ENCODE measurements at regions not wholly inside any gene's neighbourhood (a gene's known extent, or its start where the extent isn't known, plus 50 kb on each side); places are given as distances from the start of the nearest gene placed in this dataset.

DNA sequence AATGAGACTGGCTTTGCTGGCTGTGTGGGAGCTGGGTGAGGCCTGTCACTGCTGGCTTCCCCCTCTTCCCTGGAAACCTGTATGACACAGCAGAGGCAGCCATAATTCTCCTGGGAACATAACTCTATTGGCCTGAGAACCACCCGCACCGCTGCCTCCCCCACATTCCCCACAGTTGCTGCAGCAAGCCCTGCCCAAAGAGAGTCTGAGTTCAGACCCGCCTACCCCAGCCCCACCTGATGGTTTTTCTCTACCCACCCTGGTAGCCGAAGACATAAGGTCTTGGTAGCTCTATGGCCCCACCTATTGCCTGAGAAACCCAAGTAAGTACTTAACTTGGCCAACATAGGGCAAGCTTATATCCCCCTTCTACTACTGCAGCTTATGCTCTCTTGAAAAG lies 174.8 kb downstream of the C11orf91 start:
- Histone ChIP-seq H3K9me3 (ENCODE audit: control insufficient read depth in 2 of 3, insufficient read depth in 1 of 3, low read length in 3 of 3) (no peaks in the 10 kb centered on the region), H3K9ac (ENCODE audit: low read length in 3 of 3) (no peak overlapping the region), H3K4me3 (ENCODE audit: low read length in 3 of 3) (no peak overlapping the region), H3K27ac (ENCODE audit: low read depth in 2 of 2, low read length in 2 of 2) (no peak overlapping the region), H3K36me3 (ENCODE audit: control insufficient read depth in 2 of 3, insufficient read depth in 3 of 3, low read length in 3 of 3) (no peaks in the 10 kb centered on the region), H3K27me3 (ENCODE audit: control insufficient read depth, insufficient read depth, low read length) (no peaks in the 10 kb centered on the region), H3K4me1 (ENCODE audit: control insufficient read depth in 2 of 3, insufficient read depth in 2 of 3, low read depth in 1 of 3, low read length in 3 of 3) (no peaks in the 10 kb centered on the region)
- FAIRE-seq: no peak
- DNase-seq: no peak
- intact Hi-C loops (cut with DNase I): no loop called here
- TF ChIP-seq, protein P1, sequence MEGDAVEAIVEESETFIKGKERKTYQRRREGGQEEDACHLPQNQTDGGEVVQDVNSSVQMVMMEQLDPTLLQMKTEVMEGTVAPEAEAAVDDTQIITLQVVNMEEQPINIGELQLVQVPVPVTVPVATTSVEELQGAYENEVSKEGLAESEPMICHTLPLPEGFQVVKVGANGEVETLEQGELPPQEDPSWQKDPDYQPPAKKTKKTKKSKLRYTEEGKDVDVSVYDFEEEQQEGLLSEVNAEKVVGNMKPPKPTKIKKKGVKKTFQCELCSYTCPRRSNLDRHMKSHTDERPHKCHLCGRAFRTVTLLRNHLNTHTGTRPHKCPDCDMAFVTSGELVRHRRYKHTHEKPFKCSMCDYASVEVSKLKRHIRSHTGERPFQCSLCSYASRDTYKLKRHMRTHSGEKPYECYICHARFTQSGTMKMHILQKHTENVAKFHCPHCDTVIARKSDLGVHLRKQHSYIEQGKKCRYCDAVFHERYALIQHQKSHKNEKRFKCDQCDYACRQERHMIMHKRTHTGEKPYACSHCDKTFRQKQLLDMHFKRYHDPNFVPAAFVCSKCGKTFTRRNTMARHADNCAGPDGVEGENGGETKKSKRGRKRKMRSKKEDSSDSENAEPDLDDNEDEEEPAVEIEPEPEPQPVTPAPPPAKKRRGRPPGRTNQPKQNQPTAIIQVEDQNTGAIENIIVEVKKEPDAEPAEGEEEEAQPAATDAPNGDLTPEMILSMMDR (IDR thresholded peaks at IDR 0.05; ENCODE audit: borderline replicate concordance, extremely low read depth, insufficient read depth): no peak

DNA sequence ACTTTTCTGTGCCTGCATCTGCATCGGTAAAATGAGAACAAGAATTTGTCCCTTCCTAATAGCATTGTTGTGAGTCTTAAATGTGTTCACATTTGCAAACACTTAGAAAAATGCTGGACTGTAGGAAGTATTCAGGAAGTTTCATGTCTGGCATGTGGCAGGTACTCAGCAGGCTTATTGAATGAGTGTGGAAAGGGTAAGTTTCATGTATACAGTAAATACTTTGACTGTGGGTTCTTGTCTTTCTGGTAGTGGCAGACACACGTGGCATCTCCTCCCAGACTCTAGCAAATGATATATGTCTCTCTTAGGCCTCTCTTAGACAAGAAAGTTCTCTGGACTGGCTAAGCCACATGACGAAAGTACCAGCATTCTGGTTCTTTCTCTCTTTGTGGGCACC lies 179.2 kb downstream of the C11orf91 start:
- Histone ChIP-seq H3K4me3 (ENCODE audit: low read length in 3 of 3) (no peak overlapping the region), H3K36me3 (ENCODE audit: control insufficient read depth in 2 of 3, insufficient read depth in 3 of 3, low read length in 3 of 3) (no peaks in the 10 kb centered on the region), H3K4me1 (ENCODE audit: control insufficient read depth in 2 of 3, insufficient read depth in 2 of 3, low read depth in 1 of 3, low read length in 3 of 3) (no peaks in the 10 kb centered on the region), H3K9ac (ENCODE audit: low read length in 3 of 3) (no peak overlapping the region), H3K27ac (ENCODE audit: low read depth in 2 of 2, low read length in 2 of 2) (no peak overlapping the region), H3K27me3 (ENCODE audit: control insufficient read depth, insufficient read depth, low read length) (no peaks in the 10 kb centered on the region), H3K9me3 (ENCODE audit: control insufficient read depth in 2 of 3, insufficient read depth in 1 of 3, low read length in 3 of 3) (no peaks in the 10 kb centered on the region)
- intact Hi-C loops (cut with DNase I): no loop called here
- FAIRE-seq: no peak
- TF ChIP-seq, protein P1 (IDR thresholded peaks at IDR 0.05; ENCODE audit: borderline replicate concordance, extremely low read depth, insufficient read depth): no peak
- no peak for DNase-seq

DNA sequence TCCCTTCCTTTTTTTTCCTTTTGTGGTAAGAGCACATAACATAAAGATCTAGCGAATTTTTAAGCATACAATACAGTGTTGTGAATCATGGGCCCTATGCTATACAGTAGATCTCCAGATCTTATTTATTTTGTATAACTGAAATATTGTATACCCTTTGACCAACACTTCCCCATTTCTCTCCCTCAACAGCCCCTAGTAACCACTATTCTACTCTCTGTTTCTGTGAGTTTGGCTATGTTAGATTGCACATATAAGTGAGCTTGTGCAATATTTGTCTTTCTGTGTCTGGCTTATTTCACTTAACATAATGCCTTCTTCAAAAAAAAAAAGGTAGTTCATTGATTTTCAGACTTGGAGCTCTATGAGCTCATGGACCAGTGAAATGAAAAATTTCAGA lies 180.5 kb downstream of the C11orf91 start:
- Histone ChIP-seq H3K4me3 (ENCODE audit: low read length in 3 of 3) (no peak overlapping the region), H3K9me3 (ENCODE audit: control insufficient read depth in 2 of 3, insufficient read depth in 1 of 3, low read length in 3 of 3) (no peaks in the 10 kb centered on the region), H3K36me3 (ENCODE audit: control insufficient read depth in 2 of 3, insufficient read depth in 3 of 3, low read length in 3 of 3) (no peaks in the 10 kb centered on the region), H3K9ac (ENCODE audit: low read length in 3 of 3) (no peak overlapping the region), H3K27ac (ENCODE audit: low read depth in 2 of 2, low read length in 2 of 2) (no peak overlapping the region), H3K27me3 (ENCODE audit: control insufficient read depth, insufficient read depth, low read length) (no peaks in the 10 kb centered on the region), H3K4me1 (ENCODE audit: control insufficient read depth in 2 of 3, insufficient read depth in 2 of 3, low read depth in 1 of 3, low read length in 3 of 3) (no peaks in the 10 kb centered on the region)
- intact Hi-C loops (cut with DNase I): no loop called here
- no peak for DNase-seq
- FAIRE-seq: no peak
- TF ChIP-seq, protein P1 (IDR thresholded peaks at IDR 0.05; ENCODE audit: borderline replicate concordance, extremely low read depth, insufficient read depth): no peak

DNA sequence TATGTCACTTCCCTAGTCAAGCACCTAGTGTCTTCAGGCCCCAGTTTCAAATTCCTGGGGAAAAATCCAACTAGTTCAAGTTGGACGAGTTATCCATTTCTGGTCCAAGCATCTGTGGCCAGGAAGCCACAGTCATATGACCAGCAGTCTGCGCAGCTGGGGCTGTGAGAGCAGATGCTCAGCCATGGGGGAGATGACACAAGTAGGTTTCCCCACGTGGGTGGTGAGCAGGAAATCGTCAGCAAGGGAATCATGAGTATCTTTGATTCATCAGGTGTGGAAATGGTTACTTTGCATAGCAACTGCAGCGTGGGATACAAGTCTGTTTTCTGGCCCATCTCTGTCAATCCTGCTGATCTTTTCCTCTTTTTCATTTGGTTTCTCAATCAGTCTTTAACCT lies 185.3 kb downstream of the C11orf91 start:
- Histone ChIP-seq H3K27ac (ENCODE audit: low read depth in 2 of 2, low read length in 2 of 2) (no peak overlapping the region), H3K36me3 (ENCODE audit: control insufficient read depth in 2 of 3, insufficient read depth in 3 of 3, low read length in 3 of 3) (no peaks in the 10 kb centered on the region), H3K4me1 (ENCODE audit: control insufficient read depth in 2 of 3, insufficient read depth in 2 of 3, low read depth in 1 of 3, low read length in 3 of 3) (no peaks in the 10 kb centered on the region), H3K9me3 (ENCODE audit: control insufficient read depth in 2 of 3, insufficient read depth in 1 of 3, low read length in 3 of 3) (no peaks in the 10 kb centered on the region), H3K4me3 (ENCODE audit: low read length in 3 of 3) (no peak overlapping the region), H3K27me3 (ENCODE audit: control insufficient read depth, insufficient read depth, low read length) (no peaks in the 10 kb centered on the region), H3K9ac (ENCODE audit: low read length in 3 of 3) (no peak overlapping the region)
- DNase-seq (no peak), FAIRE-seq (no peak)
- TF ChIP-seq, protein P1 (IDR thresholded peaks at IDR 0.05; ENCODE audit: borderline replicate concordance, extremely low read depth, insufficient read depth): no peak
- intact Hi-C loops (cut with DNase I): no loop called here
